ENCODE measurements at regions not wholly inside any gene's neighbourhood (a gene's known extent, or its start where the extent isn't known, plus 50 kb on each side); places are given as distances from the start of the nearest gene placed in this dataset.

DNA sequence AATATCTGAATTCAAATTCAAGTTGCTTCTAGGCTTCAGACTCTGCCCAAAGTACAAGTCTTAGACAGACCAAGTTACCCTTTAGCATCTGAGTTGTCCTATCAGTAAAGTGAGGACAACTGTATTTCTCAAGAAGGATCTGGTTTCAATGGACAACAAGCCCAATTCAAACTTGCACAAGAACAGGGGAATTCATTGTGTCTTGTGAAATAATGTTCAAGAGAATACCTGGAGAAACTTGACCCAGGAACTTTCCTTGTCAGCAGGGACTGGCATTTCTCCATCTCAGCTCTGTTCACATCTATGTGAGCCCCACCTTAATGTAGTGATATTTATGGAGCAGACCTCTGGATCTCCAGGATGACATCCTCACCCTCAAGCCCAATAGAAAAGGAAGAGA lies 894.9 kb upstream of the SLC10A2 start:
- H3K27ac ChIP-seq (ENCODE audit: low read length): no peak overlapping the region
- H3K4me3 ChIP-seq (ENCODE audit: low read length): no peak overlapping the region
- H3K27me3 ChIP-seq (ENCODE audit: control insufficient read depth, insufficient read depth, low read length): no peaks in the 10 kb centered on the region
- DNase-seq (ENCODE audit: low read depth, low spot score): no peak
- H3K9me3 ChIP-seq (ENCODE audit: control insufficient read depth, insufficient read depth, low read length): no peaks in the 10 kb centered on the region
- no peaks in the 10 kb centered on the region for H3K4me1 ChIP-seq (ENCODE audit: control insufficient read depth, insufficient read depth, low read length)
- no peaks in the 10 kb centered on the region for H3K36me3 ChIP-seq (ENCODE audit: control insufficient read depth, insufficient read depth, low read length)

DNA sequence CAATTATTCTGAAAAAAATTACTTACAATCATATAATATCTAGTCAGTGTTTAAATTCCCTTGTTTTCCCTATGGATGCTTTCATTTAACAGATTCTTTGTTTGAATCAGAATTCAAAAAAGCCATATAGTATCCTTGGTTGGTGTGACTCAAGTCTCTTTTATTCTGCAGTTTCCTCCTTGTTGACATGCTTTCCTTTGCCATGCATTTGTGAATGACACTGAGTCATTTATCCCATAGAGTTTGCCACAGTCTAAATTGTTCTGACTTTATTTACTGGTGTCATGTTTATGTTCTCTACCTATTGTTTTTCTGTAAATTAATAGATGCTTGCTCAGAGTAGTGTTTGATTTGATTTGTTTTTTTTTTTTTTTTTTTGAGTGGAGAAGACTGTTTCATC lies 893.8 kb upstream of the SLC10A2 start:
- DNase-seq (ENCODE audit: low read depth, low spot score): no peak
- Histone ChIP-seq H3K27me3 (ENCODE audit: control insufficient read depth, insufficient read depth, low read length) (no peaks in the 10 kb centered on the region), H3K9me3 (ENCODE audit: control insufficient read depth, insufficient read depth, low read length) (no peaks in the 10 kb centered on the region), H3K27ac (ENCODE audit: low read length) (no peak overlapping the region), H3K4me1 (ENCODE audit: control insufficient read depth, insufficient read depth, low read length) (no peaks in the 10 kb centered on the region), H3K36me3 (ENCODE audit: control insufficient read depth, insufficient read depth, low read length) (no peaks in the 10 kb centered on the region), H3K4me3 (ENCODE audit: low read length) (no peak overlapping the region)

DNA sequence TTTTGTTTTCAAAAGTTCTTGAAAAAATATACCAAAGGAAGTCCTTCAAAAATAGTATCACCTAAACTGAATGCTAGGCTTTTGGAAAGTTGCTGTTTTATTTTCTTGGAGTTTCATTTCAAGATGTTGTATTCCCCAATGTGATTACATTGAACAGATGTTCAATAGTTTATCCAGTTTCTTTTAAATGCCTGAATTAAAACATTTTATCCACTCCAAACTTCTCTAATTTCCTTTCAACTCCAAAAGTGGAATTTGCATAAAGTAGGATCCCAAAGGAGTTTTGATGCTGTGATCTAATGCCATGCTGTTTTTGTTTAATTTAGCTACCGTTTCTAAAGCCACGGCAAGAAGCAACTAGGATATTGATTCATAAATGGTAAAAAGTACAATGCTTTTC lies 892.5 kb upstream of the SLC10A2 start:
- Histone ChIP-seq H3K4me1 (ENCODE audit: control insufficient read depth, insufficient read depth, low read length) (no peaks in the 10 kb centered on the region), H3K27ac (ENCODE audit: low read length) (no peak overlapping the region), H3K4me3 (ENCODE audit: low read length) (no peak overlapping the region), H3K27me3 (ENCODE audit: control insufficient read depth, insufficient read depth, low read length) (no peaks in the 10 kb centered on the region), H3K36me3 (ENCODE audit: control insufficient read depth, insufficient read depth, low read length) (no peaks in the 10 kb centered on the region), H3K9me3 (ENCODE audit: control insufficient read depth, insufficient read depth, low read length) (no peaks in the 10 kb centered on the region)
- no CpG with 5 or more reads among the region's 2 CpGs for WGBS (ENCODE audit: insufficient coverage, insufficient read length)
- no peak for DNase-seq (ENCODE audit: low read depth, low spot score)

DNA sequence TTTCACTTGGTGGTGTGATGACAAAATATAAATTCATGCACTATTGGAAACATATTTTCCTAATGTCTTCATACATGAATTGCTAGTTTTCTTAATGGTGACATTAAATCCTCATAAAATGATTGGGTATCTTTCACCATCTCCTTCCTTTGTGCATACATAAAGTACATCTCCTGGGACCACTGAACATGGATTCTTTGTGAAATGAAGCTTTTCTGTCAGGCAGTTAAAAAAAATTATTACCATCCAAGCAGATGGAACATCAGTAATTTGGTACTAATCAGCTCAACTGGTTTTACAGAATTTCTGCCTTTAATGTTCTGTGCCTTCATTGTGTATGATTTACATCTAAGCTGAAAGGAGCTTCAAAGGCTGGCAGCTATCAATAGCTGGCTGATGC lies 891.7 kb upstream of the SLC10A2 start:
- H3K4me1 ChIP-seq (ENCODE audit: control insufficient read depth, insufficient read depth, low read length): no peaks in the 10 kb centered on the region
- DNase-seq (ENCODE audit: low read depth, low spot score): no peak
- no peaks in the 10 kb centered on the region for H3K36me3 ChIP-seq (ENCODE audit: control insufficient read depth, insufficient read depth, low read length)
- no peaks in the 10 kb centered on the region for H3K27me3 ChIP-seq (ENCODE audit: control insufficient read depth, insufficient read depth, low read length)
- H3K9me3 ChIP-seq (ENCODE audit: control insufficient read depth, insufficient read depth, low read length): no peaks in the 10 kb centered on the region
- no peak overlapping the region for H3K4me3 ChIP-seq (ENCODE audit: low read length)
- no peak overlapping the region for H3K27ac ChIP-seq (ENCODE audit: low read length)

DNA sequence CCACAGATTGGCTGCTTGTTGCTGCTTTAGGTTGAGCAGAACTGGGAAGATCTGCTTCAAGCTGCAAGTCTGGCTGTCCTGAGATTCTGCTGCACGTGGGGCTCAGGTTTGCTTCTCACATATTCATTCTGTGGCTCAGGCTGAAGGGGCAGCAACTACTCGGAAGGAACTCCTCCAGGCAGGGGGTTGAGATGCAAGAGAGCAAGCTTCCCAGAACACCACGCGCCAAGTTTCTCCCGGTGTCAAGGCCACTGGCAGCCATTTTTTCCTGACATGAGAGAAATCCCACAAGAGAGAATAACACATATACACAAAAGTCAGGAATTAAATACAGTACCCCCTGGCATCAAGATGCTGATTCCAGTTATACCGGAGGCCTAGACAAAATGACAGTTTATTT lies 887.6 kb upstream of the SLC10A2 start:
- Histone ChIP-seq H3K27ac (ENCODE audit: low read length) (no peak overlapping the region), H3K4me3 (ENCODE audit: low read length) (no peak overlapping the region), H3K9me3 (ENCODE audit: control insufficient read depth, insufficient read depth, low read length) (no peaks in the 10 kb centered on the region), H3K36me3 (ENCODE audit: control insufficient read depth, insufficient read depth, low read length) (no peaks in the 10 kb centered on the region), H3K27me3 (ENCODE audit: control insufficient read depth, insufficient read depth, low read length) (no peaks in the 10 kb centered on the region), H3K4me1 (ENCODE audit: control insufficient read depth, insufficient read depth, low read length) (no peaks in the 10 kb centered on the region)
- no CpG with 5 or more reads among the region's 6 CpGs for WGBS (ENCODE audit: insufficient coverage, insufficient read length)
- DNase-seq (ENCODE audit: low read depth, low spot score): no peak

DNA sequence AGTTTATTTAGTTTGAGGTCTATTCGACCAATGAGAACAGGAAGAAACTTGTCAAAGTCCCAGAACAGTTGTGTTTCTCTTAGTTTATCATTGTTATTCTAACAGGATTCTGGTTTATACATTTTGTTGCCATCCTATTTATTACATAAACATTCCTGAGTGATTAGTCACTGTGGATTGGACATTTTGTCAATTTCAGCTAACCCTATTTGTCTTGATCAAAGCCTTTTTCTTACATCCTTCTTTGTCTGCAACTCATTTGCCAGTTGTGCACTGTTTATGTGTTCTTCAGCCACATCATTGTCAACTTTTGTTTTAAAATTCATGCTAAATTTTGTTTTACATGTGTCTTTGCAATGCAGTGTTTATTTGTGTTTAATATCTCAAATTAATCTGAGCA lies 886.0 kb upstream of the SLC10A2 start:
- no peak overlapping the region for H3K27ac ChIP-seq (ENCODE audit: low read length)
- no CpG with 5 or more reads among the region's 1 CpG for WGBS (ENCODE audit: insufficient coverage, insufficient read length)

DNA sequence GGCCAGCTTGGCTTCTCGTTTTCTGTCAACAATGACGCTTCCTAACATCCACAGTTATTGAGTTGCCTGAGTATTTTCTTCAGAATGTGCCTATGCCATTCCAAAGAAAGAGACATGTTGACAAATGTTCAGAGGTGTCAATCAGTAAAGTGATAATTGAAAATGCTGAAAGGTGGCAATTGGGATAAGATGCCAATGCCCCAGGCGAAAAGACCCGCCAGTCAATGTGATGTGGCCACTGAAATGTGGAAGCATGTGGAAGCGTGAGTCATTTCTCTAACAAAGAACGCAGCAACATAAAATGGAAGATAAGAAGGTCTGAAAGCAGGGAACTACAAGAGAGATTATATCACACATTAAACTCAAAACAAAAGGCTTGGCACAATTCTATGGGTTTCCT lies 882.2 kb upstream of the SLC10A2 start:
- no peaks in the 10 kb centered on the region for H3K27me3 ChIP-seq (ENCODE audit: control insufficient read depth, insufficient read depth, low read length)
- DNase-seq (ENCODE audit: low read depth, low spot score): no peak
- no CpG with 5 or more reads among the region's 6 CpGs for WGBS (ENCODE audit: insufficient coverage, insufficient read length)
- H3K9me3 ChIP-seq (ENCODE audit: control insufficient read depth, insufficient read depth, low read length): no peaks in the 10 kb centered on the region
- H3K36me3 ChIP-seq (ENCODE audit: control insufficient read depth, insufficient read depth, low read length): no peaks in the 10 kb centered on the region
- no peak overlapping the region for H3K4me3 ChIP-seq (ENCODE audit: low read length)
- H3K27ac ChIP-seq (ENCODE audit: low read length): no peak overlapping the region
- no peaks in the 10 kb centered on the region for H3K4me1 ChIP-seq (ENCODE audit: control insufficient read depth, insufficient read depth, low read length)

More for the DNA sequence above, 886.0 kb upstream of the SLC10A2 start:
- no peaks in the 10 kb centered on the region for H3K4me1 ChIP-seq (ENCODE audit: control insufficient read depth, insufficient read depth, low read length)
- H3K36me3 ChIP-seq (ENCODE audit: control insufficient read depth, insufficient read depth, low read length): no peaks in the 10 kb centered on the region
- no peak for DNase-seq (ENCODE audit: low read depth, low spot score)
- H3K27me3 ChIP-seq (ENCODE audit: control insufficient read depth, insufficient read depth, low read length): no peaks in the 10 kb centered on the region
- no peaks in the 10 kb centered on the region for H3K9me3 ChIP-seq (ENCODE audit: control insufficient read depth, insufficient read depth, low read length)
- no peak overlapping the region for H3K4me3 ChIP-seq (ENCODE audit: low read length)

DNA sequence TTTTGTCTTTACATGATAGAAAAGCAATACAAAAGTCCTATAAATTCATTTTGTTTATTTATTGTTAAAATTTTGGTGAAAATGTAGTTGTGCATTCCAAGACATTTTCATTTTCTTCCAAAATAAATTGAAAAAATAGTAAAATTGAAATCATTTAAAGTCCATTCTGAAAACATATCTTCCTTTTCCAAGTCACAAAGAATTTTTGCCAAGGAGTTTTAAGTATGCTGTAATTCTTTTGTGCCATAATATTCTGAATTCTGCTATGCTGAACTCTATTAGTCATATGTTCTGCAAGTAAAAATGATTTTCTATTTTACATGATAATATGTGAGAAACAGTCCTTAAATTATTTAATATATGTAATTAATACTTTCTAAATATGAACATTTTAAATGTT lies 879.6 kb upstream of the SLC10A2 start:
- no peaks in the 10 kb centered on the region for H3K9me3 ChIP-seq (ENCODE audit: control insufficient read depth, insufficient read depth, low read length)
- H3K27me3 ChIP-seq (ENCODE audit: control insufficient read depth, insufficient read depth, low read length): no peaks in the 10 kb centered on the region
- DNase-seq (ENCODE audit: low read depth, low spot score): no peak

DNA sequence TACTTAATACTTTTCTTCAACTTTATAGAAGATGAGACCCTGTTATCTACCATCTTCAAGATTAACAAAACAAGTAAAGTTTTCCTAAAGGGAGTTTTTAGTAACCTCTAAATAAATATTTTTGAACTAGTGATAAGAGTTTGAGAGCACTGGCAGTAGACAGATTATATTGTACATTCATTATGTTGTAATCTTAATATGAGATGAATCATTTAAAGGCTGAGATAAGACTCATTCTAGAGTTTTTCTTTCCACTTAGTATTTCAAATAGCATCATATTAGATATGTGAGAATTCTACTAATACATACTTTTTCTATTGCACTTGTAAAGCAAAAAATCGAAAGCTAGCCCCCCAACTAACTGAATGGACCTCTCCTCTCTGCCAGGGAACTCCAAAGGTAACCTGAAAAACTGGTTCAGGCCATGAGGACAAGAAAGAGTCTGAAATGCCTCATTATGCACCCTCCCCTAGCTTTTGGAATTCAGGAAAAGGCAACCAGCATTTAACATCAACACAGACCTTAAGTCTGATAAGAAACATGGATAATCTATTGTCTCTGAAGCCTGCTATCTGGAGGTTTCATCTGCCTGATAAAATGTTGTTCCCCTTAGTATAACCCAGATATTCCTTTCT lies 875.4 kb upstream of the SLC10A2 start:
- no peaks in the 10 kb centered on the region for H3K9me3 ChIP-seq (ENCODE audit: control insufficient read depth, insufficient read depth, low read length)
- no peaks in the 10 kb centered on the region for H3K36me3 ChIP-seq (ENCODE audit: control insufficient read depth, insufficient read depth, low read length)
- DNase-seq (ENCODE audit: low read depth, low spot score): no peak
- H3K4me3 ChIP-seq (ENCODE audit: low read length): no peak overlapping the region
- no peaks in the 10 kb centered on the region for H3K27me3 ChIP-seq (ENCODE audit: control insufficient read depth, insufficient read depth, low read length)
- H3K27ac ChIP-seq (ENCODE audit: low read length): no peak overlapping the region
- WGBS (ENCODE audit: insufficient coverage, insufficient read length): no CpG with 5 or more reads among the region's 1 CpG
- no peaks in the 10 kb centered on the region for H3K4me1 ChIP-seq (ENCODE audit: control insufficient read depth, insufficient read depth, low read length)

More for the DNA sequence above, 879.6 kb upstream of the SLC10A2 start:
- Histone ChIP-seq H3K4me3 (ENCODE audit: low read length) (no peak overlapping the region), H3K27ac (ENCODE audit: low read length) (no peak overlapping the region), H3K36me3 (ENCODE audit: control insufficient read depth, insufficient read depth, low read length) (no peaks in the 10 kb centered on the region), H3K4me1 (ENCODE audit: control insufficient read depth, insufficient read depth, low read length) (no peaks in the 10 kb centered on the region)

DNA sequence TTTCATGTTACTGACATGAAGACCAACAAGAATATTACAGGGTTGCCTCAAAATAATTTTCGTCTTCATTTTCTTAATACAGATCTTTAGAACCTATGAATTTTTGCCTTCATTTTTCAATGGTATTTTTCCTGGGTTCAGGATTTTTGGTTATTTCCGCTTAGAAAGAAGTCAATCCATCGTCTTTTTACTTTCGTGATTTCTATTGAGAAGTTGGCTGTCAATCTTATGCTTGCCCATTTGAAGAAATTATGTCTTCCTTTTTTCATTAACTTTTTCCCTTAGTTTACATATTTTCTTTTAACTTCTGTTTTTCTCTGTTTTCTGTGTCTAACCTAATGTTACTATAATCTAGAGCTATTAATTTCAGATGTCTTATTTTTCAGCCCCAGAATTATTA lies 868.9 kb upstream of the SLC10A2 start:
- H3K4me1 ChIP-seq (ENCODE audit: control insufficient read depth, insufficient read depth, low read length): no peaks in the 10 kb centered on the region
- no peak for DNase-seq (ENCODE audit: low read depth, low spot score)

DNA sequence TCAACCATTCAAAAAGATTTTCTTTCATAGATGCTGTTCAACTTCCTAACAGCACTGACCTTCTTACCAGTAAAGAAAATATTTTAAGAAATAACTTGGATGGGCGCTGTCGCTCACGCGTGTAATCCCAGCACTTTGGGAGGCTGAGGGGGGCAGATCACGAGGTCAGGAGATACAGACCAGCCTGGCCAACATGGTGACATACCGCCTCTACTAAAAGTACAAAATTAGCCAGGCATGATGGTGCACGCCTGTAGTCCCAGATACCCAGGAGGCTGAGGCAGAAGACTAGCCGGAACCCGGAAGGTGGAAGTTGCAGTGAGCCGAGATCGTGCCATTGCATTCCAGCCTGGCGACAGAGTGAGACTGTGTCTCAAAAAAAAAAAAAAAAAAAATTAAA lies 865.7 kb upstream of the SLC10A2 start:
- no CpG with 5 or more reads among the region's 12 CpGs for WGBS (ENCODE audit: insufficient coverage, insufficient read length)
- no peak overlapping the region for H3K4me3 ChIP-seq (ENCODE audit: low read length)
- H3K36me3 ChIP-seq (ENCODE audit: control insufficient read depth, insufficient read depth, low read length): no peaks in the 10 kb centered on the region
- no peaks in the 10 kb centered on the region for H3K27me3 ChIP-seq (ENCODE audit: control insufficient read depth, insufficient read depth, low read length)
- H3K9me3 ChIP-seq (ENCODE audit: control insufficient read depth, insufficient read depth, low read length): no peaks in the 10 kb centered on the region
- DNase-seq (ENCODE audit: low read depth, low spot score): no peak
- no peaks in the 10 kb centered on the region for H3K4me1 ChIP-seq (ENCODE audit: control insufficient read depth, insufficient read depth, low read length)
- H3K27ac ChIP-seq (ENCODE audit: low read length): no peak overlapping the region

More for the DNA sequence above, 868.9 kb upstream of the SLC10A2 start:
- no peaks in the 10 kb centered on the region for H3K9me3 ChIP-seq (ENCODE audit: control insufficient read depth, insufficient read depth, low read length)
- H3K27me3 ChIP-seq (ENCODE audit: control insufficient read depth, insufficient read depth, low read length): no peaks in the 10 kb centered on the region
- H3K27ac ChIP-seq (ENCODE audit: low read length): no peak overlapping the region
- no peaks in the 10 kb centered on the region for H3K36me3 ChIP-seq (ENCODE audit: control insufficient read depth, insufficient read depth, low read length)
- no CpG with 5 or more reads among the region's 4 CpGs for WGBS (ENCODE audit: insufficient coverage, insufficient read length)
- H3K4me3 ChIP-seq (ENCODE audit: low read length): no peak overlapping the region

Data from iPS DF 6.9 (cell line).